AG04450 (cell line): ENCODE measurements at regions not wholly inside any gene's neighbourhood (a gene's known extent, or its start where the extent isn't known, plus 50 kb on each side); places are given as distances from the start of the nearest gene placed in this dataset.

Source experiments
- CTCF ChIA-PET: fragments of 300-600, 350-600 bp; formaldehyde crosslinking; extraction: SDS; loops from one replicate; lab custom pipeline; 2022; ENCODE audit warnings: antibody characterized with exemption, inconsistent platforms; lab: Charles Lee
- POLR2A ChIA-PET: fragments of 350-600 bp; formaldehyde crosslinking; extraction: SDS; loops from one replicate; lab custom pipeline; 2021; ENCODE audit warnings: antibody characterized with exemption, inconsistent platforms; lab: Yijun Ruan, JAX
- DNase-seq: peaks from one replicate; pipeline ENCODE4 v3.0.0-alpha.2; 2011; ENCODE audit warnings: low read depth, low spot score
- H3K27ac ChIP-seq: one replicate; pipeline ENCODE4 v1.5.1; 2012; ENCODE audit warnings: low read depth, low read length, control low read depth
- H3K27me3 ChIP-seq: one replicate; pipeline ENCODE4 v1.6.0; 2012; ENCODE audit warnings: low read length; ENCODE audit not compliant: control insufficient read depth, insufficient read depth
- H3K4me3 ChIP-seq: 2 replicates; pipeline ENCODE4 v1.5.1; 2011; ENCODE audit warnings: mild to moderate bottlenecking, low read depth, low read length, control low read depth
- H3K9me3 ChIP-seq: 2 replicates; pipeline ENCODE4 v1.5.1; 2012; ENCODE audit warnings: low read length; ENCODE audit not compliant: control insufficient read depth, insufficient read depth
- TF ChIP-seq, protein P1 (sequence below): IDR thresholded peaks from 2 replicates; pipeline ENCODE4 v1.5.1; 2011; ENCODE audit warnings: low read depth, low read length, control low read depth, inconsistent platforms

DNA sequence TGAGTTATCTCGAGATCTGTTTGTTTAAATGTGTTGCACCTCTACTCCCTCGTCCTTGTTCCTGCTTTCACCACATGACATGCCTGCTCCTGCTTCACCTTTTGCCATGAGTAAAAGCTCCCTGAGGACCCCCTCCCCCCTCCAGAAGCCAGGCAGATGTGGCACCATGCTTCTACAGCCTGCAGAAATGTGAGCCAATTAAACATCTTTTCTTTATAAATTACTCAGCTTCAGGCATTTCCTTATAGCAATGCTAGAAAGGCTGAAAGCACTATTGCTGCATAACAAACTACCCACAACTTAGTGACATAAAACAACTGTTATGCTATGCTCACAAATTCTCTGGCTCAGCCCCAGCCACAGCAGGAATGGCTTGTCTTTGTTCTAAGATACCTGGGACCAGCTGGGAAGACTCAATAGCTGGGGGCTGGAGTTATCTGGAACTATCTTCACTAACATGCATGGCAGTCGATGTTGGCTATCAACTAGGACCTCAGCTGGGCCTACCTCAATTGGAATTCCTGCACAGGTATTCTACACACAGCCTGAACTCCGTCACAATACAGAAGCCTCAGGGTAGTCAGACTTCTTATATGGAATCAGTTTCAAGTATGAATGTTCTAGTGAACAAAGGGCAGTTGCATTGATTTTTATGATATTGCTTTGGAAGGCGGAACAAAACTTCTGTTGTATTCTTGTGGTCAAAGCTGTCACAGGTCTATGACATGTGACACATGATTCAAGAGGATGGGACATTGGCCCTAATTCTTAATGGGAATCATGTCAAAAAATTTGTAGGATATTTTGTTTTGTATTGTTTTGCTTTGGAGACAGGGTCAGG is 186.0 kb upstream of the PIRT start:
- H3K9me3 ChIP-seq, result peaks cover 14% of the 10 kb centered on the region
- H3K27me3 ChIP-seq, result no peaks in the 10 kb centered on the region
- no peak overlapping the region for H3K4me3 ChIP-seq
- H3K27ac ChIP-seq, result no peak overlapping the region
- DNase-seq, result no peak
- CTCF ChIA-PET, result no interaction called here
- TF ChIP-seq, protein P1, sequence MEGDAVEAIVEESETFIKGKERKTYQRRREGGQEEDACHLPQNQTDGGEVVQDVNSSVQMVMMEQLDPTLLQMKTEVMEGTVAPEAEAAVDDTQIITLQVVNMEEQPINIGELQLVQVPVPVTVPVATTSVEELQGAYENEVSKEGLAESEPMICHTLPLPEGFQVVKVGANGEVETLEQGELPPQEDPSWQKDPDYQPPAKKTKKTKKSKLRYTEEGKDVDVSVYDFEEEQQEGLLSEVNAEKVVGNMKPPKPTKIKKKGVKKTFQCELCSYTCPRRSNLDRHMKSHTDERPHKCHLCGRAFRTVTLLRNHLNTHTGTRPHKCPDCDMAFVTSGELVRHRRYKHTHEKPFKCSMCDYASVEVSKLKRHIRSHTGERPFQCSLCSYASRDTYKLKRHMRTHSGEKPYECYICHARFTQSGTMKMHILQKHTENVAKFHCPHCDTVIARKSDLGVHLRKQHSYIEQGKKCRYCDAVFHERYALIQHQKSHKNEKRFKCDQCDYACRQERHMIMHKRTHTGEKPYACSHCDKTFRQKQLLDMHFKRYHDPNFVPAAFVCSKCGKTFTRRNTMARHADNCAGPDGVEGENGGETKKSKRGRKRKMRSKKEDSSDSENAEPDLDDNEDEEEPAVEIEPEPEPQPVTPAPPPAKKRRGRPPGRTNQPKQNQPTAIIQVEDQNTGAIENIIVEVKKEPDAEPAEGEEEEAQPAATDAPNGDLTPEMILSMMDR, result no peak
- POLR2A ChIA-PET, result no interaction called here

DNA sequence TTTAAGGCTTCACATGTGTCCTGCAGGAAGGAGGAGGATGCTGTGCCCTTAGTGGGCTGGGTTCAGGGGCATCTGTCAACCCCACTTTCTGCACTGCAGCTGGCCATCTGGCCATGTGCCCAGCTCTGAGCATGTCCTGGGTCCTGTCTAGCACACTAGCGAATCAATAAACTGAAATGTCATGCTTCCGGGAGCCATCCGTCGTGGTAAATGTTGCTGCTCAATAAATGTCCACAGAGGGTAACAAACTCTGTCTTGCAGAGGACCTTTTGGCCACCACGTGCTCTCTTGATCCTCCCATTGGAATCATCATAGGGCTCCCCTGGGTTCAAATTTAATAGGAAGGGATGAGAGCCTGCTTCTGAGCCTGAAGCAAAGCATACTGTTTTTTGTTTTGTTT is 168.6 kb upstream of the PIRT start:
- TF ChIP-seq, protein P1, result no peak
- Histone ChIP-seq H3K27ac (no peak overlapping the region), H3K4me3 (no peak overlapping the region), H3K9me3 (peaks cover 57% of the 10 kb centered on the region), H3K27me3 (no peaks in the 10 kb centered on the region)
- CTCF ChIA-PET, result no interaction called here
- DNase-seq, result no peak
- POLR2A ChIA-PET, result no interaction called here

DNA sequence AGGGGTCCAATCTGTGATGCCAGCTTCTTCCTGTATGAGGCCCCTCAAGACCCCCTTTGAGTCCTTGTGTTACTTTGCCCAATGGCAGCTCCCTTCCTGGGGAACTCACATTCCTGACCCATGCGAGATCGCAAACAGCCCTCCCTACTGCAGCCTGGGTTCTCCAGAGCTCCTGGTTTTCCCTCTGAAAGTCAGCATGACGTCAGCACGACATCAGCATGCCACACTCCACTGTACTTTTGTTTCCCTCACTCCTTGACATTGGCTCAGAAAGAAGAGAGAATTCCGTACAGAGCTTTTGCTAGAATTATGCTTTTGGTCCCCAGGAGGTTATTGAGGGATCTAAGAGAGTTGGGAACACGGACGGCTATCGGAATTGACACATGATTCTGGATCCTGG is 168.1 kb upstream of the PIRT start:
- ChIA-PET CTCF (no interaction called here), POLR2A (no interaction called here)
- no peak overlapping the region for H3K27ac ChIP-seq
- H3K9me3 ChIP-seq, result peaks cover 52% of the 10 kb centered on the region
- TF ChIP-seq, protein P1, result no peak
- no peak overlapping the region for H3K4me3 ChIP-seq
- no peak for DNase-seq
- H3K27me3 ChIP-seq, result no peaks in the 10 kb centered on the region

DNA sequence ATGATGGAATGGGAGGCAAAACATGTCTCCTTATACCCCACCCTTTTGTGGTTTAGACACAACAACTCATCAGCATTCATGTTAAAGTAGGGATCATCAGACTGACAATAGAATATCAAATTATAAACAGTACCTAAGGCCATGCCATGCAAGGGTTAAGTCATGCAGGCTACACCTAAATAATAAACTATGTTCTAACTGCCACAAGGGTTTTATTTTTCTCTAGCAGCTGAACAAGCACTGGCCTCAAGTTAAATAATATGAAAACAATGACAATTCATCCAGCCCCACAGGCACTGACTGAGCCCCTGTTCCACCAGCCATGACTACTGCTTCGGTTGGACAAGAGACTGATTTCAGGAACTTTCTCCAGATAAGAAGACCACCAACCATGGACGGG is 164.5 kb upstream of the PIRT start:
- TF ChIP-seq, protein P1, result no peak
- Histone ChIP-seq H3K27me3 (no peaks in the 10 kb centered on the region), H3K27ac (no peak overlapping the region), H3K9me3 (peaks cover 42% of the 10 kb centered on the region; the same call in 1 of the 2 replicates), H3K4me3 (no peak overlapping the region)
- CTCF ChIA-PET, result no interaction called here
- POLR2A ChIA-PET, result no interaction called here
- DNase-seq, result no peak

DNA sequence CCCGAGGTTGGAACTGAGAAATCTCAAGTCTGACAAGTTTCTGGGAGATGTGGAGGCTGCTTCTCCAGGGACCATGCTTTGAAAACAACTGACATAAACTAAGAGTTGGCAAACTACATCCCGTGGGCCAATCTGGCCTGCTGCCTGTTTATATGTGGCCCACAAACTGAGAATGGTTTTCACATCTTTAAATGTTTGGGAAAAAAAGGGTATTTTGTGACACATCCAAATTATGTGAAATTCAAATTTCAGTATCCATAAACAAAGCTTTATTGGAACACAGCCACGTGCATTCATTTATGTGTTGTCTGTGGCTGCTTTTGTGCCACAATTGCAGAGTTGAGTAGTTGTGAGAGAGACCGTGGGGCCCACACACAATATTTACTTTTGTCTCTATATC is 163.8 kb upstream of the PIRT start:
- DNase-seq, result no peak
- no peak overlapping the region for H3K4me3 ChIP-seq
- CTCF ChIA-PET, result no interaction called here
- H3K27ac ChIP-seq, result no peak overlapping the region
- no peaks in the 10 kb centered on the region for H3K27me3 ChIP-seq
- H3K9me3 ChIP-seq, result peaks cover 47% of the 10 kb centered on the region
- TF ChIP-seq, protein P1, result no peak
- POLR2A ChIA-PET, result no interaction called here
